ENCODE measurements at regions not wholly inside any gene's neighbourhood (a gene's known extent, or its start where the extent isn't known, plus 50 kb on each side); places are given as distances from the start of the nearest gene placed in this dataset.

GRCh38 chr6:137989664-137990063 is 117.6 kb downstream of the PERP start:
- TF ChIP-seq CTCF (IDR thresholded peaks at IDR 0.05) (no peak), POLR2AphosphoS5 (IDR thresholded peaks at IDR 0.05) (no peak)

Measured in breast epithelium (tissue), 3 donors.